ENCODE measurements at regions not wholly inside any gene's neighbourhood (a gene's known extent, or its start where the extent isn't known, plus 50 kb on each side); places are given as distances from the start of the nearest gene placed in this dataset.

- no peak for DNase-seq
Measured at GRCh38 chr10:131676800-131677421, 223.9 kb upstream of the PPP2R2D start.

- DNase-seq = no peak
Measured at GRCh38 chr10:131677671-131678070, 223.1 kb upstream of the PPP2R2D start.

DNA sequence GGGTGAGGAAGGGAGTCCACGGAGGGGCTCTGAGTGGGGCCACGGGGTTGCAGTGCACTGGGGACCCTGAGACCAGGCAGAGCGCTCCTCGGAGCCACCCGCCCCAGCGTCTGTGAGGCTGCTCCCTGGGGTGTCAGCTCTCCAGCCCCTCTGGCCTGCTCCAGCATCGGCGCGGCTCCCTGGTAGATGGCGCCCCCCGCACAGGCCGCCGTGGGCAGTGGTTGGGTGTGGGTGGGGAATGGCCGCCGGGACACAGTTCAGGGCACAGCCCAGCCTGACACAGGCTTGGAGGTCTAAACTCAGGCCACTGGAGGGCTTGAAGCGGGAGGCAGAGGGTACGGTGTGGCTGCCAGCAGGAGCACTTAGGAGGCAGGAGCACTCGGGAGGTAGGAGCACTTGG is 222.6 kb upstream of the PPP2R2D start:
- DNase-seq = no peak

- DNase-seq = no peak
Measured at GRCh38 chr10:131678613-131679012, 222.2 kb upstream of the PPP2R2D start.

DNA sequence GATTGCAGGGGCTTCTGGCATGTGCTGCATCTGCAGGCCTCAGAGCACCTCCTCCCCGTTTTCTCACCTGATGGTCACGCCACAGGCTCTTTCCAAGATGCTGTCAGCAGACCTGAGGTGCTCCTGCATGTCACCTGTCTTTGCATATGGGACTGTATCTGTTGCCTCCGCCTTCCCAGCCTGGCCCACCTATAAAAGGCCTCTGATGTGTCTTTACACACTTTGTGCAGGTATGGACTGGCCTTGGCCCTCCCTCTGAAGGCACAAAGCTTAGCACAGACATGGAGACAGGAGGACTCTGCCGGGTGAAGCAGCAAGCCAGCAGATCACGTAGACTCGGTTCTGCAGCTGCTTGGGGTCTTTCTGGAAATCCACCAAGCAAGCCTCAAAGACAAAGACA is 220.9 kb upstream of the PPP2R2D start:
- no peak for DNase-seq

GRCh38 chr10:131681122-131681521 is 219.7 kb upstream of the PPP2R2D start:
- DNase-seq = no peak

DNA sequence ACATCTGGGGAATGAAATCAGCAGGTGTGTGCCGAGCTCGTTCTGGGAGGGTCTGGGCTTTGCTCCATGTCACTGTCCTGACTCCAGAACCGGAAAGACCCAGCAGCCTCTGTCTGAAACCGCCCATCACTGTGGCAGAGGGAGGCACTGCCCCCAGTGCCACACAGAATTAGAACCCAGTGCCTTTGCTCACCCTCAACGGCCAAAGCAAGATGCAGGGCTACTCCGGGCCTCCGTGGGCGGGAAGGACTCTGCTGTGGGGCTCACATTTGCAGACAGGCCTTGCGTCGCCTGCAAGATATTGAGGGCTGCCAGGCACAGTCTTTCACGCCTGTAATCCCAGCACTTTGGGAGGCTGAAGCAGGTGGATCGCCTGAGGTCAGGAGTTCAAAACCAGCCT is 219.2 kb upstream of the PPP2R2D start:
- no peak for DNase-seq

DNA sequence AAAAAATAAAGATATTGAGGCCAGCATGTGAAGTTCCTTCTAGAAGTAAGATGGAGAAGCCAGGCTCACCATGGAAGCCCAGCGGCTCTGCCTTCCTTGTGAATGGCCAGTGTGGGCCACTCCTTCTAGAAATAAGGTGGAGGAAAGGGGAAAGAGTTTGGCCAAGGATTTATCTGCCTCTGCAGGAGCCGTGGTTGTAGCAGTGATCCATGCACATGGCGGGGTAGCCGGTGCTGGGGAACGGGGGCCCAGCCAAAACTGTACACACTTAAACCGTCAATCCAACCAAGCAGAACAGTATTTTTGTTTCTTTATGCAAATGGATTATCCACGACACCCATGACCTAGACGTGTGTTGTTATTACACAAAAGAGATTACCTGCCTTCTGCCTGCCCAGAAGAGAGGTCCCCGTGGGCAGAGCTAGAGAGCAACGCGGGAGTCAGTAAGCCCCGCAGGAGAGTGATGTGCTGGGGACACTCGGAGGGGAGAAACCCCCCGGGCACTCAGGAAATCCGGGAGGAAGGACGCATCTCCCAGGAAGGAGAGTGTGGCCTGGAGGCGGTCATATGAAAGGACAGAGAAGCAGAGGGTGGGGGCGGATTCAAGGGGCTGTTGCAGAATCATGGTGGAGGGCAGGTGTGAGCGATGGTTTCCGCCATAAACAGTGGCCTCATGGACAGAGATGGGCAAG is 218.4 kb upstream of the PPP2R2D start:
- DNase-seq = no peak

- DNase-seq = no peak
Measured at GRCh38 chr10:131683281-131683861, 217.4 kb upstream of the PPP2R2D start.

DNA sequence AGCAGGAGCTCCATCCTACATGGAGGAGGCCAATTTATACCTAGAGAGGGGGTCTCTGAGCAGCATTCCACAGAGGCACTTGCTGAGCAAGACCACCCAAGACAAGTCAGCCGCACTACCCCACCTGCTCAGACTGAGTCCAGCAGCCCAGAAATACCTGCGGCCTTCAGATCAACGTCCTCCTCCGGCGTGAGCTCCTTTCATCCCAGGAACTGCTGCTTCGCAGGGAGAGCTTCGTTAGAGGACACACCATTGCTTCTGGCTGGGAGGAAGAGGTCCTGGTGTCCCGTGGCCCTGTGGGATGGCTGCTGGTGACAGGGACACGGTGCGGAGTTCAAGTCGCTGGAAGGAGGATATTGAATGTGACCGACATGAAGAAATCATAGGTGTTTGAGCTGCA is 216.9 kb upstream of the PPP2R2D start:
- DNase-seq = no peak

GRCh38 chr10:131685007-131685406 is 215.8 kb upstream of the PPP2R2D start:
- no peak for DNase-seq

- no peak for DNase-seq
Measured at GRCh38 chr10:131685576-131685975, 215.2 kb upstream of the PPP2R2D start.

DNA sequence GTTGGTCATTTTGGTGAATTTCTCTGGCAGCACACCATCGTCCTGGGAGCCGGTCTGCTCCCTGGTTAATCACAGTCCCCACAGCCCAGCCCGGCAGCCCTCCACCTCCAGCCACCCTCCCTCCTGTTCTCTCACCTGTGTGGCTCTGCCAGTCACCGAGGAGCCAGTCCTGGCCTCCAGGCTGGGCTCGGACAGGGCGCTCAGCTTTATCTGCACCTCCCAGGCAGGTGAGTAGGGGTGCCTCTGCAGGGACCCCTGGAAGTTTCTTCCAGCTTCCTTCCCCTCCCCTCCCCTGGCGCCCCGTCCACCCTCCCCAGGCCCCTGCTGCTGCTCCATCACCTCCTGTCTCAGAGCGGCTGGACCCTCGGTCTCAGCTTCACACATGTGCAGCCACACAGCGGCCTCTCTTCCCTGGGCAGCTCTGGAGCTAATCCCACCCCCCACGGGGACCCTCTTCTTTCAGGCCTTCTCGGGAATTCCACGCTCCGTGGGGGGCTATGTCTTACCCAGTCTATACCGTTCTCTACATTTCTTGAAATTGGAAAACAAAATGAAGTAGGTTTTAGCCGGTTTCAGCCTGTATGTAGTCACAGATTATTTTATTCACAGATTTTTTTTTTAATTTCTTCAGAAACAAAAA is 213.9 kb upstream of the PPP2R2D start:
- DNase-seq = no peak

DNA sequence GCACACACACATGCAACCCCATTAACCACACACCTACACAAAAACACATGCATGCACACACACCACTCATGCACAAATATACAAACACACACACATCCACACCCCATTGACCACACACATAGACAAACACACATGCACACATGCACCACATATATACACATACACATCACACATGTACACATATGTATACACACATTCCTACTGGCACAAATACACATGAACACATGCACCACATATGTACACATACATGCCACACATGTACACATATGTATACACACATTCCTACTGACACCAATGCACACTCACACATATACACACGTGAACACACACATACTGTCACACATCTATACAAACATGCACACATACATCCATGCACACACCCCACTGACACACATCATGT is 212.5 kb upstream of the PPP2R2D start:
- no peak for DNase-seq

DNA sequence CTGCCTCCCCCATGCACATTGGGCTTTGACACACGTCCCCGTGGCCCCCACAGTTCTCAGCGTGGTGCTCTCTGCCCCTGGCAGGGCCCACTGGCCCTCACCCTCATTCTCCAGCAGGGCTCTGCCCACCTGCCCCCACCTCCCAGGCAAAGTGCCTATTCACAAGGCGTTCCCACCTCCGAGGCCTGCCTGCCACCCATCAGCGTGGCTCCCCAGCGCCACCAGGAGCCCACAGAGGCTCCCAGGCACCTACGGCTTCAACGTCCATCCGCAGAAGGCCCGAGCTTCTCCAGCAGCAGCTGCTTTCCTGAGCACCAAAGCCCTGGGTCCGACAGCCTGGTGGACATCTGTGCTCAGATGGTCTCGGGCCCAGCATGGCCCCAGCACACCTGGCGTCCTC is 211.8 kb upstream of the PPP2R2D start:
- DNase-seq = no peak

- DNase-seq = no peak
Measured at GRCh38 chr10:131689486-131689885, 211.3 kb upstream of the PPP2R2D start.

DNA sequence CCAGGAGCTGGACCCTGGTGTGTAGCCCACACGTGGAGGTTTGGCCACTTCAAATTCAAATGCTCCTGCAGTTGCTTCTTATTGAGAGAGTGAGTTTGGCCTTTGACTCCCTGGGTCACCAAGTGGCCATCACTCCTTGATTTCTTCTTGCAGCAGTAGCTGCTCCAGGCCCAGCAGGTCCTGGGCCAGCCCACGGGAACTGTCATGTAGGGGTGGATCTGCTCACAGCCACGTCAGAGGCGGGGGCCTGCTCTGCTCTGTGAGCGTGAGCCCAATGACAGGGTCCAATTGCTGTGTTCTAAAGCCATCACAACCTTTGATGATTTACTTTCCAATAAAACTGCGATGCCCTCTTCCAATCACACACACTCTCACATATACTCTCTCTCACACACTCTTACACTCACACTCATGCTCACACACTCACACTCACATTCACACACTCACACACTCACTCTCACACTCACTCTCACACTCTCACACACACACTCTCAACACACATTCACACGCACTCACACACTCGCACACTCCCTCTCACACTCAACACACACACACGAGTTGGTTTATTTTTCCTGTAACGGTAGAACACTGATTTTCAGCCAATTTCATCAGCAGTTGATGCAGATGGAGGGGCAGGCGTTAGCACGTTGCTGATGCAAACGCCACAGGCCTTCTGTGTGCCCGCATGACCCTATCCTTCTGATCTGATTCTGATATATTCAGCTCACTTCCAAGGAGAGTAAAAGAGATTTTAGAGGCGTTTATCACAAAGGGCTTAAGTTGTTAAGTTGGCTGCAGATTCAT is 210.7 kb upstream of the PPP2R2D start:
- no peak for DNase-seq

- DNase-seq = no peak
Measured at GRCh38 chr10:131690805-131691239, 210.0 kb upstream of the PPP2R2D start.

GRCh38 chr10:131691481-131692090 is 209.2 kb upstream of the PPP2R2D start:
- no peak for DNase-seq

DNA sequence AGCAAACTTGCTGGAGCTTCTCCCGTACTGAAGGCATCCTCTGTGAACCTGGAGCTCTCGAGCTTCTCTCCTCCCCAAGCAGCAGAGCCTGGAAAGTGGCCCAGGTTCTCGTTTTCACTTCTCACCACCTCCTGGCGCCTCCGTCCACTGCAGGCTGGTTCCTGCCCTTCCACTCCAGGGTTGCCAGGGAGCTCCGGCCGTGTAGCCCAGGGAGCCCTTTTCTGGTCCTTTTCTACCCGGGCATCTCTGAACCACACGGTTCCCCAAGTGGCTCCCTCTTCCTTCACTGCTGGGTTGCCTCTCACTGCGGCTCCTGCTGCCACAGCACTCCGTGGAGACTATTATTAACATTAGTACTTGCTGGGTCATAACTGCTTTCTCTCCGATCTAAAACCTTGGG is 208.6 kb upstream of the PPP2R2D start:
- DNase-seq = no peak

- DNase-seq = no peak
Measured at GRCh38 chr10:131692686-131693334, 208.0 kb upstream of the PPP2R2D start.

DNA sequence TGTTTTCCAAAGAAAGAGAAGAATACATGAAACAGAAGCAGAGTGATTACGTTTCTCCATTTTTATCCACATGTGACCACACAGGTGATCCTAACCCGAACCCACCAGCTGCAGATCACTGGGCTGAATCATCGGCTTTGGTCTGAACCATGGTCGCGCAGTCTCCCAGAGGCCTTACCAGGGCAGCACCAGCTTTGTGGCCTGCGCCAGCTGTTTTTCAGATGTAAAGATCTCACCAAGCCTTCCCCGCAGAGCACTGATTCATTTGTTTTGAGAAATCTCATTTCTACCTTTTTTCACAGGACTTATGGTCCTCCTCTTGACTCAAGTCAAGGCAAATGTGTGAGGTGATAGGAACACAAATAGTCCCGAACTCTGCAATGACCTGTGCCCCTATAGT is 207.0 kb upstream of the PPP2R2D start:
- DNase-seq = no peak
